IMR-90 (cell line): ENCODE measurements at regions not wholly inside any gene's neighbourhood (a gene's known extent, or its start where the extent isn't known, plus 50 kb on each side); places are given as distances from the start of the nearest gene placed in this dataset.

Source experiments
- ATAC-seq: fragments of 200-7000 bp; cut with Tn5 transposase; 2 replicates; pipeline ENCODE4 v1.9.1; 2020; ENCODE audit warnings: low read depth, mild to moderate bottlenecking, moderate library complexity
- BruUV-seq: library from RNA; stranded (reverse); fragments of 400-500 nt; replicated peaks from 2 replicates; lab custom pipeline; 2021; lab: Mats Ljungman, UMichigan
- CTCF ChIA-PET: fragments of 300-600 bp; formaldehyde crosslinking; extraction: SDS; loops from one replicate; lab custom pipeline; 2021; ENCODE audit warnings: antibody characterized with exemption; lab: Yijun Ruan, JAX
- POLR2A ChIA-PET: fragments of 300-600 bp; sonication (Branson Sonifier 250); formaldehyde crosslinking; loops from one replicate; lab custom pipeline; 2022; ENCODE audit warnings: antibody characterized with exemption; ENCODE audit not compliant: unreplicated experiment; lab: Charles Lee
- DNase-seq: peaks from one replicate; pipeline ENCODE4 v3.0.0; 2013
- H2AFZ ChIP-seq: replicated peaks from 2 replicates; pipeline ENCODE3; 2013; ENCODE audit warnings: low read length, mild to moderate bottlenecking; ENCODE audit not compliant: poor library complexity
- H2AK5ac ChIP-seq: 2 replicates; pipeline ENCODE4 v1.6.1; 2013; ENCODE audit warnings: low read depth, low read length, inconsistent platforms
- H2AK9ac ChIP-seq: replicated peaks from 2 replicates; pipeline ENCODE3; 2013; ENCODE audit warnings: mild to moderate bottlenecking, low read depth, low read length, moderate library complexity; ENCODE audit not compliant: poor library complexity
- H2BK120ac ChIP-seq: 2 replicates; pipeline ENCODE4 v1.6.1; 2013; ENCODE audit warnings: low read depth, low read length, inconsistent platforms
- H2BK15ac ChIP-seq: 3 replicates; pipeline ENCODE4 v1.6.1; 2013; ENCODE audit warnings: low read depth, low read length, inconsistent platforms
- H2BK20ac ChIP-seq: 2 replicates; pipeline ENCODE4 v1.6.1; 2013; ENCODE audit warnings: low read depth, mild to moderate bottlenecking, inconsistent platforms, low read length, moderate library complexity
- H2BK5ac ChIP-seq: 2 replicates; pipeline ENCODE4 v1.6.1; 2013; ENCODE audit warnings: mild to moderate bottlenecking, low read depth, low read length, inconsistent platforms; ENCODE audit not compliant: poor library complexity, severe bottlenecking
- H3K14ac ChIP-seq: replicated peaks from 2 replicates; pipeline ENCODE4 v1.6.1; 2013; ENCODE audit warnings: low read depth, low read length, inconsistent platforms
- H3K18ac ChIP-seq: 2 replicates; pipeline ENCODE4 v1.6.1; 2013; ENCODE audit warnings: low read depth, low read length, control low read depth
- H3K23ac ChIP-seq: 2 replicates; pipeline ENCODE4 v1.6.1; 2013; ENCODE audit warnings: low read depth, low read length, inconsistent platforms
- H3K27ac ChIP-seq: 2 replicates; pipeline ENCODE4 v1.5.1; 2013; ENCODE audit warnings: mild to moderate bottlenecking, control low read depth, low read length; ENCODE audit not compliant: insufficient read depth
- H3K27me3 ChIP-seq: 2 replicates; pipeline ENCODE4 v1.6.1; 2013; ENCODE audit warnings: low read length; ENCODE audit not compliant: control insufficient read depth, insufficient read depth
- H3K36me3 ChIP-seq: 2 replicates; pipeline ENCODE4 v1.6.1; 2013; ENCODE audit warnings: low read length, mixed read lengths; ENCODE audit not compliant: control insufficient read depth, insufficient read depth
- H3K4ac ChIP-seq: 2 replicates; pipeline ENCODE4 v1.6.1; 2013; ENCODE audit warnings: low read depth, low read length, inconsistent platforms
- H3K4me1 ChIP-seq: 2 replicates; pipeline ENCODE4 v1.6.1; 2013; ENCODE audit warnings: low read length, mixed read lengths; ENCODE audit not compliant: control insufficient read depth, insufficient read depth
- H3K4me2 ChIP-seq: 2 replicates; pipeline ENCODE4 v1.6.1; 2013; ENCODE audit warnings: low read depth, mild to moderate bottlenecking, control low read depth, low read length, moderate library complexity
- H3K4me3 ChIP-seq: 2 replicates; pipeline ENCODE4 v1.5.1; 2013; ENCODE audit warnings: low read depth, mild to moderate bottlenecking, control low read depth, low read length, moderate library complexity; ENCODE audit not compliant: insufficient read depth
- H3K56ac ChIP-seq: 2 replicates; pipeline ENCODE4 v1.6.1; 2013; ENCODE audit warnings: low read length, inconsistent platforms; ENCODE audit not compliant: insufficient read depth; ENCODE audit errors: extremely low read depth
- H3K79me1 ChIP-seq, 2 experiments: 2 replicates each; pipeline ENCODE4 v1.6.1; 2013; ENCODE audit warnings: low read length in 2 of 2, inconsistent platforms in 1 of 2, low read depth in 1 of 2
- H3K9ac ChIP-seq: 2 replicates; pipeline ENCODE4 v1.6.1; 2013; ENCODE audit warnings: low read depth, low read length, control low read depth
- H3K9me1 ChIP-seq: 2 replicates; pipeline ENCODE4 v1.6.1; 2013; ENCODE audit warnings: low read length, inconsistent platforms; ENCODE audit not compliant: insufficient read depth
- H3K9me3 ChIP-seq: 2 replicates; pipeline ENCODE4 v1.6.1; 2013; ENCODE audit warnings: low read length; ENCODE audit not compliant: control insufficient read depth, insufficient read depth
- H4K20me1 ChIP-seq: 2 replicates; pipeline ENCODE4 v1.6.1; 2013; ENCODE audit warnings: low read length, inconsistent platforms; ENCODE audit not compliant: insufficient read depth
- H4K5ac ChIP-seq: 2 replicates; pipeline ENCODE4 v1.6.1; 2013; ENCODE audit warnings: mild to moderate bottlenecking, low read depth, low read length, control low read depth
- H4K8ac ChIP-seq, 2 experiments: 2 replicates each; pipeline ENCODE4 v1.6.1; 2013; ENCODE audit warnings: low read depth in 2 of 2, low read length in 2 of 2, control low read depth in 1 of 2, inconsistent platforms in 1 of 2
- H4K91ac ChIP-seq: 2 replicates; pipeline ENCODE4 v1.6.1; 2013; ENCODE audit warnings: low read depth, low read length, inconsistent platforms; ENCODE audit not compliant: insufficient read depth
- CEBPB ChIP-seq: IDR thresholded peaks from 2 replicates; pipeline ENCODE4 v1.6.1; 2012; ENCODE audit warnings: low read depth, low read length, improper control_type of control experiment
- CHD1 ChIP-seq: IDR thresholded peaks from 2 replicates; pipeline ENCODE4 v1.6.1; 2012; ENCODE audit warnings: low read depth, low read length, improper control_type of control experiment
- FOS ChIP-seq: fragments of 150-350 bp; IDR thresholded peaks from 2 replicates; pipeline ENCODE4 v1.6.1; 2016; ENCODE audit warnings: low read depth, low read length
- MAFK ChIP-seq: IDR thresholded peaks from 2 replicates; pipeline ENCODE4 v1.6.1; 2012; ENCODE audit warnings: low read depth, low read length, improper control_type of control experiment
- MAZ ChIP-seq: IDR thresholded peaks from 2 replicates; pipeline ENCODE4 v1.6.1; 2012; ENCODE audit warnings: low read depth, mild to moderate bottlenecking, low read length, improper control_type of control experiment, moderate library complexity, borderline replicate concordance
- NFE2L2 ChIP-seq: fragments of 150-350 bp; IDR thresholded peaks from 2 replicates; pipeline ENCODE4 v1.6.1; 2016; ENCODE audit warnings: low read depth, mild to moderate bottlenecking, low read length
- POLR2A ChIP-seq: IDR thresholded peaks from 2 replicates; pipeline ENCODE4 v1.6.1; 2012; ENCODE audit warnings: mild to moderate bottlenecking, low read depth, low read length
- RAD21 ChIP-seq: IDR thresholded peaks from 2 replicates; pipeline ENCODE4 v1.6.1; 2012; ENCODE audit warnings: low read length, improper control_type of control experiment
- RCOR1 ChIP-seq: IDR thresholded peaks from 2 replicates; pipeline ENCODE4 v1.6.1; 2012; ENCODE audit warnings: mild to moderate bottlenecking, low read length, improper control_type of control experiment; ENCODE audit not compliant: insufficient replicate concordance
- RFX5 ChIP-seq: IDR thresholded peaks from 2 replicates; pipeline ENCODE4 v1.8.0; 2012; ENCODE audit warnings: low read depth, mild to moderate bottlenecking, low read length, moderate library complexity
- SMC3 ChIP-seq: fragments of 150-350 bp; IDR thresholded peaks from 2 replicates; pipeline ENCODE4 v1.6.1; 2016; ENCODE audit warnings: low read depth, mild to moderate bottlenecking, antibody characterized with exemption, low read length, moderate library complexity
- WGBS, 2 experiments: methylation state at CpG; one replicate each; pipeline versions ENCODE4 v1.1.5 to v1.1.7; 2013; ENCODE audit warnings: missing lambda C conversion rate in 2 of 2; ENCODE audit not compliant: insufficient read length in 1 of 2; ENCODE audit errors: extremely low coverage in 2 of 2; 5-methylcytosine and 5-hydroxymethylcytosine counted together
- dilution Hi-C: fragments of 300-500 bp; cut with HindIII; formaldehyde crosslinking; loops from one replicate; pipeline ENCODE4 v1.14.3; 2018; ENCODE audit warnings: low sequenced_read_pairs; ENCODE audit not compliant: unreplicated experiment
- in situ Hi-C: fragments of 300-500 bp; cut with MboI; formaldehyde crosslinking; loops from 3 replicates; pipeline ENCODE4 v1.14.3; 2019; ENCODE audit warnings: low sequenced_read_pairs, inconsistent platforms, mixed read lengths
- intact Hi-C: fragments of 100-400 bp; cut with micrococcal nuclease; formaldehyde crosslinking; loops from 2 replicates; pipeline ENCODE4 v1.10.0; 2022
- TF ChIP-seq, protein P1 (sequence below): fragments of 150-350 bp; IDR thresholded peaks from 2 replicates; pipeline ENCODE4 v1.6.1; 2016; ENCODE audit warnings: low read depth, mild to moderate bottlenecking, low read length, moderate library complexity, borderline replicate concordance
- TF ChIP-seq, protein P2 (sequence below): fragments of 150-350 bp; IDR thresholded peaks from 2 replicates; pipeline ENCODE4 v1.6.1; 2017; ENCODE audit warnings: mild to moderate bottlenecking, antibody characterized with exemption, low read length, low read depth
- TF ChIP-seq, protein P3 (sequence below): conservative IDR thresholded peaks from 2 replicates; pipeline ENCODE4 v1.5.1; 2012; ENCODE audit warnings: mild to moderate bottlenecking, low read depth, low read length, improper control_type of control experiment

DNA sequence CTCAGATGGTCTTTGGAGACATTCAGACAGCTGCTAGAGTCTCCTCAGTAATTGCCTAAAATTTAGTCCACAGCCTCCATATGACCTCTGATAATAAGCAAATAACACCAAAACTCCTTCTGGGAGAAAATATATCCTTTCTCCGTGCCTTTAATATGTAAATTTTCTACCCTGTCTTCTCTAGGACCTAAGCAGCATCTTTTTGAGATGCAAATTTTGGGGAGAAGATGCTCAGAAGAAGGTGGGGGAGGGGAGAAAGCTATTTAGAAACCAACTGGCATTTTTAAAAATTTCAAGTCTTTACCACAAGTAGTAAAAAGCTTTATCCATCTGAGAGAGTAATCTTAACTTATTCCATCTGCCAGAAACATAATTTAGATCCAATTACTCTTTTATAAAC lies 91.8 kb upstream of the KCNK12 start:
- WGBS, 2 experiments, result no CpG with 5 or more reads among the region's 1 CpG
- no peaks in the 10 kb centered on the region for H3K4me1 ChIP-seq
- dilution Hi-C loops, result no loop called here

More for the DNA sequence above, 91.8 kb upstream of the KCNK12 start:
- no TSS peak for BruUV-seq
- H4K8ac ChIP-seq, result no peak overlapping the region
- H2BK5ac ChIP-seq, result no peak overlapping the region
- H2BK15ac ChIP-seq, result no peak overlapping the region
- H4K20me1 ChIP-seq, result no peaks in the 10 kb centered on the region
- no peak for TF ChIP-seq CEBPB
- no peak for TF ChIP-seq RFX5
- TF ChIP-seq CHD1, result no peak
- no peak for TF ChIP-seq MAFK
- TF ChIP-seq FOS, result no peak
- TF ChIP-seq, protein P1, sequence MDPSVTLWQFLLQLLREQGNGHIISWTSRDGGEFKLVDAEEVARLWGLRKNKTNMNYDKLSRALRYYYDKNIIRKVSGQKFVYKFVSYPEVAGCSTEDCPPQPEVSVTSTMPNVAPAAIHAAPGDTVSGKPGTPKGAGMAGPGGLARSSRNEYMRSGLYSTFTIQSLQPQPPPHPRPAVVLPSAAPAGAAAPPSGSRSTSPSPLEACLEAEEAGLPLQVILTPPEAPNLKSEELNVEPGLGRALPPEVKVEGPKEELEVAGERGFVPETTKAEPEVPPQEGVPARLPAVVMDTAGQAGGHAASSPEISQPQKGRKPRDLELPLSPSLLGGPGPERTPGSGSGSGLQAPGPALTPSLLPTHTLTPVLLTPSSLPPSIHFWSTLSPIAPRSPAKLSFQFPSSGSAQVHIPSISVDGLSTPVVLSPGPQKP, result no peak
- TF ChIP-seq, protein P2, sequence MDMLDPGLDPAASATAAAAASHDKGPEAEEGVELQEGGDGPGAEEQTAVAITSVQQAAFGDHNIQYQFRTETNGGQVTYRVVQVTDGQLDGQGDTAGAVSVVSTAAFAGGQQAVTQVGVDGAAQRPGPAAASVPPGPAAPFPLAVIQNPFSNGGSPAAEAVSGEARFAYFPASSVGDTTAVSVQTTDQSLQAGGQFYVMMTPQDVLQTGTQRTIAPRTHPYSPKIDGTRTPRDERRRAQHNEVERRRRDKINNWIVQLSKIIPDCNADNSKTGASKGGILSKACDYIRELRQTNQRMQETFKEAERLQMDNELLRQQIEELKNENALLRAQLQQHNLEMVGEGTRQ, result no peak
- no peak for TF ChIP-seq NFE2L2
- TF ChIP-seq POLR2A, result no peak
- no peak for TF ChIP-seq MAZ
- no peak for TF ChIP-seq SMC3
- TF ChIP-seq, protein P3, sequence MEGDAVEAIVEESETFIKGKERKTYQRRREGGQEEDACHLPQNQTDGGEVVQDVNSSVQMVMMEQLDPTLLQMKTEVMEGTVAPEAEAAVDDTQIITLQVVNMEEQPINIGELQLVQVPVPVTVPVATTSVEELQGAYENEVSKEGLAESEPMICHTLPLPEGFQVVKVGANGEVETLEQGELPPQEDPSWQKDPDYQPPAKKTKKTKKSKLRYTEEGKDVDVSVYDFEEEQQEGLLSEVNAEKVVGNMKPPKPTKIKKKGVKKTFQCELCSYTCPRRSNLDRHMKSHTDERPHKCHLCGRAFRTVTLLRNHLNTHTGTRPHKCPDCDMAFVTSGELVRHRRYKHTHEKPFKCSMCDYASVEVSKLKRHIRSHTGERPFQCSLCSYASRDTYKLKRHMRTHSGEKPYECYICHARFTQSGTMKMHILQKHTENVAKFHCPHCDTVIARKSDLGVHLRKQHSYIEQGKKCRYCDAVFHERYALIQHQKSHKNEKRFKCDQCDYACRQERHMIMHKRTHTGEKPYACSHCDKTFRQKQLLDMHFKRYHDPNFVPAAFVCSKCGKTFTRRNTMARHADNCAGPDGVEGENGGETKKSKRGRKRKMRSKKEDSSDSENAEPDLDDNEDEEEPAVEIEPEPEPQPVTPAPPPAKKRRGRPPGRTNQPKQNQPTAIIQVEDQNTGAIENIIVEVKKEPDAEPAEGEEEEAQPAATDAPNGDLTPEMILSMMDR, result no peak
- no peak for TF ChIP-seq RAD21
- TF ChIP-seq RCOR1, result no peak
- no peaks in the 10 kb centered on the region for H3K9me1 ChIP-seq
- no peak overlapping the region for H3K27ac ChIP-seq
- H3K4me3 ChIP-seq, result no peak overlapping the region
- no peaks in the 10 kb centered on the region for H3K79me1 ChIP-seq
- H3K36me3 ChIP-seq, result no peaks in the 10 kb centered on the region
- no peak overlapping the region for H2AK9ac ChIP-seq
- H3K27me3 ChIP-seq, result peaks cover 12% of the 10 kb centered on the region
- no peak overlapping the region for H3K18ac ChIP-seq
- H2AK5ac ChIP-seq, result no peak overlapping the region
- DNase-seq, result no peak
- no peak overlapping the region for H3K9ac ChIP-seq
- no peaks in the 10 kb centered on the region for H3K9me3 ChIP-seq
- no peak overlapping the region for H2BK120ac ChIP-seq
- ChIA-PET POLR2A (no interaction called here), CTCF (no interaction called here)
- no peak overlapping the region for H3K4me2 ChIP-seq
- intact Hi-C loops (no loop called here), in situ Hi-C loops (no loop called here)
- H3K4ac ChIP-seq, result no peak overlapping the region
- no peak overlapping the region for H3K14ac ChIP-seq
- no peak overlapping the region for H2AFZ ChIP-seq
- no peak overlapping the region for H3K56ac ChIP-seq
- no peak overlapping the region for H4K91ac ChIP-seq
- no peak overlapping the region for H2BK20ac ChIP-seq
- no peak for ATAC-seq
- no peak overlapping the region for H3K23ac ChIP-seq
- H4K5ac ChIP-seq, result no peak overlapping the region
